ENCODE measurements at regions not wholly inside any gene's neighbourhood (a gene's known extent, or its start where the extent isn't known, plus 50 kb on each side); places are given as distances from the start of the nearest gene placed in this dataset.

DNA sequence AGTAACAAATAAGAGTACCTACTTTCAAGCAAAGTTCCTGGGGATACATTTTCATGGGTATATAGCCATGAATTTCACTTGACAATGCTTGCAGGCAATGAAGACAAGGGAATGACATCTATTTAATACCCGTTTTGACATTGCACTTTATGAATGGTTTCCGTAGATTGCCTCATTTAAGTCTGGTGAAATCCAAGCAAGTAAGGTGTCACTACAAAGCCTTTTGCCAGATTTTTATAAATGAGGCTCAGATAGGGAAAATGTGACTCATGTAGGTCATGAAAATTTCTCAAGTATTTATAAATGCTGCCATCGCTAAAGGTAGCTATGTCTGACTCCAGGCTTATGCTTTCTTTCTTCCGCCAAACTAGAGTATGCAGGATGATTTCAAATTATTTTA is 644.3 kb downstream of the CDH8 start (continued):
- TF ChIP-seq, protein P1, sequence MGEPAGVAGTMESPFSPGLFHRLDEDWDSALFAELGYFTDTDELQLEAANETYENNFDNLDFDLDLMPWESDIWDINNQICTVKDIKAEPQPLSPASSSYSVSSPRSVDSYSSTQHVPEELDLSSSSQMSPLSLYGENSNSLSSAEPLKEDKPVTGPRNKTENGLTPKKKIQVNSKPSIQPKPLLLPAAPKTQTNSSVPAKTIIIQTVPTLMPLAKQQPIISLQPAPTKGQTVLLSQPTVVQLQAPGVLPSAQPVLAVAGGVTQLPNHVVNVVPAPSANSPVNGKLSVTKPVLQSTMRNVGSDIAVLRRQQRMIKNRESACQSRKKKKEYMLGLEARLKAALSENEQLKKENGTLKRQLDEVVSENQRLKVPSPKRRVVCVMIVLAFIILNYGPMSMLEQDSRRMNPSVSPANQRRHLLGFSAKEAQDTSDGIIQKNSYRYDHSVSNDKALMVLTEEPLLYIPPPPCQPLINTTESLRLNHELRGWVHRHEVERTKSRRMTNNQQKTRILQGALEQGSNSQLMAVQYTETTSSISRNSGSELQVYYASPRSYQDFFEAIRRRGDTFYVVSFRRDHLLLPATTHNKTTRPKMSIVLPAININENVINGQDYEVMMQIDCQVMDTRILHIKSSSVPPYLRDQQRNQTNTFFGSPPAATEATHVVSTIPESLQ (CRISPR knock-in tag; conservative IDR thresholded peaks at IDR 0.05): no peak
- TF ChIP-seq, protein P2, sequence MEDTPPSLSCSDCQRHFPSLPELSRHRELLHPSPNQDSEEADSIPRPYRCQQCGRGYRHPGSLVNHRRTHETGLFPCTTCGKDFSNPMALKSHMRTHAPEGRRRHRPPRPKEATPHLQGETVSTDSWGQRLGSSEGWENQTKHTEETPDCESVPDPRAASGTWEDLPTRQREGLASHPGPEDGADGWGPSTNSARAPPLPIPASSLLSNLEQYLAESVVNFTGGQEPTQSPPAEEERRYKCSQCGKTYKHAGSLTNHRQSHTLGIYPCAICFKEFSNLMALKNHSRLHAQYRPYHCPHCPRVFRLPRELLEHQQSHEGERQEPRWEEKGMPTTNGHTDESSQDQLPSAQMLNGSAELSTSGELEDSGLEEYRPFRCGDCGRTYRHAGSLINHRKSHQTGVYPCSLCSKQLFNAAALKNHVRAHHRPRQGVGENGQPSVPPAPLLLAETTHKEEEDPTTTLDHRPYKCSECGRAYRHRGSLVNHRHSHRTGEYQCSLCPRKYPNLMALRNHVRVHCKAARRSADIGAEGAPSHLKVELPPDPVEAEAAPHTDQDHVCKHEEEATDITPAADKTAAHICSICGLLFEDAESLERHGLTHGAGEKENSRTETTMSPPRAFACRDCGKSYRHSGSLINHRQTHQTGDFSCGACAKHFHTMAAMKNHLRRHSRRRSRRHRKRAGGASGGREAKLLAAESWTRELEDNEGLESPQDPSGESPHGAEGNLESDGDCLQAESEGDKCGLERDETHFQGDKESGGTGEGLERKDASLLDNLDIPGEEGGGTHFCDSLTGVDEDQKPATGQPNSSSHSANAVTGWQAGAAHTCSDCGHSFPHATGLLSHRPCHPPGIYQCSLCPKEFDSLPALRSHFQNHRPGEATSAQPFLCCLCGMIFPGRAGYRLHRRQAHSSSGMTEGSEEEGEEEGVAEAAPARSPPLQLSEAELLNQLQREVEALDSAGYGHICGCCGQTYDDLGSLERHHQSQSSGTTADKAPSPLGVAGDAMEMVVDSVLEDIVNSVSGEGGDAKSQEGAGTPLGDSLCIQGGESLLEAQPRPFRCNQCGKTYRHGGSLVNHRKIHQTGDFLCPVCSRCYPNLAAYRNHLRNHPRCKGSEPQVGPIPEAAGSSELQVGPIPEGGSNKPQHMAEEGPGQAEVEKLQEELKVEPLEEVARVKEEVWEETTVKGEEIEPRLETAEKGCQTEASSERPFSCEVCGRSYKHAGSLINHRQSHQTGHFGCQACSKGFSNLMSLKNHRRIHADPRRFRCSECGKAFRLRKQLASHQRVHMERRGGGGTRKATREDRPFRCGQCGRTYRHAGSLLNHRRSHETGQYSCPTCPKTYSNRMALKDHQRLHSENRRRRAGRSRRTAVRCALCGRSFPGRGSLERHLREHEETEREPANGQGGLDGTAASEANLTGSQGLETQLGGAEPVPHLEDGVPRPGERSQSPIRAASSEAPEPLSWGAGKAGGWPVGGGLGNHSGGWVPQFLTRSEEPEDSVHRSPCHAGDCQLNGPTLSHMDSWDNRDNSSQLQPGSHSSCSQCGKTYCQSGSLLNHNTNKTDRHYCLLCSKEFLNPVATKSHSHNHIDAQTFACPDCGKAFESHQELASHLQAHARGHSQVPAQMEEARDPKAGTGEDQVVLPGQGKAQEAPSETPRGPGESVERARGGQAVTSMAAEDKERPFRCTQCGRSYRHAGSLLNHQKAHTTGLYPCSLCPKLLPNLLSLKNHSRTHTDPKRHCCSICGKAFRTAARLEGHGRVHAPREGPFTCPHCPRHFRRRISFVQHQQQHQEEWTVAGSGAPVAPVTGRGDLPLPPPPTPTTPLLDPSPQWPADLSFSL (CRISPR knock-in tag; IDR thresholded peaks at IDR 0.05): no peak
- TF ChIP-seq WIZ (CRISPR knock-in tag; IDR thresholded peaks at IDR 0.05) (no peak), FOXM1 (CRISPR knock-in tag; IDR thresholded peaks at IDR 0.05) (no peak), ZNF564 (CRISPR knock-in tag; IDR thresholded peaks at IDR 0.05) (no peak), CBFB (CRISPR knock-in tag; IDR thresholded peaks at IDR 0.05) (no peak), HNF4G (IDR thresholded peaks at IDR 0.05; ENCODE audit: borderline replicate concordance, low read depth, low read length) (no peak), HNF4G (CRISPR knock-in tag; IDR thresholded peaks at IDR 0.05; ENCODE audit: borderline replicate concordance, low read depth) (no peak)
- TF ChIP-seq, protein P3, sequence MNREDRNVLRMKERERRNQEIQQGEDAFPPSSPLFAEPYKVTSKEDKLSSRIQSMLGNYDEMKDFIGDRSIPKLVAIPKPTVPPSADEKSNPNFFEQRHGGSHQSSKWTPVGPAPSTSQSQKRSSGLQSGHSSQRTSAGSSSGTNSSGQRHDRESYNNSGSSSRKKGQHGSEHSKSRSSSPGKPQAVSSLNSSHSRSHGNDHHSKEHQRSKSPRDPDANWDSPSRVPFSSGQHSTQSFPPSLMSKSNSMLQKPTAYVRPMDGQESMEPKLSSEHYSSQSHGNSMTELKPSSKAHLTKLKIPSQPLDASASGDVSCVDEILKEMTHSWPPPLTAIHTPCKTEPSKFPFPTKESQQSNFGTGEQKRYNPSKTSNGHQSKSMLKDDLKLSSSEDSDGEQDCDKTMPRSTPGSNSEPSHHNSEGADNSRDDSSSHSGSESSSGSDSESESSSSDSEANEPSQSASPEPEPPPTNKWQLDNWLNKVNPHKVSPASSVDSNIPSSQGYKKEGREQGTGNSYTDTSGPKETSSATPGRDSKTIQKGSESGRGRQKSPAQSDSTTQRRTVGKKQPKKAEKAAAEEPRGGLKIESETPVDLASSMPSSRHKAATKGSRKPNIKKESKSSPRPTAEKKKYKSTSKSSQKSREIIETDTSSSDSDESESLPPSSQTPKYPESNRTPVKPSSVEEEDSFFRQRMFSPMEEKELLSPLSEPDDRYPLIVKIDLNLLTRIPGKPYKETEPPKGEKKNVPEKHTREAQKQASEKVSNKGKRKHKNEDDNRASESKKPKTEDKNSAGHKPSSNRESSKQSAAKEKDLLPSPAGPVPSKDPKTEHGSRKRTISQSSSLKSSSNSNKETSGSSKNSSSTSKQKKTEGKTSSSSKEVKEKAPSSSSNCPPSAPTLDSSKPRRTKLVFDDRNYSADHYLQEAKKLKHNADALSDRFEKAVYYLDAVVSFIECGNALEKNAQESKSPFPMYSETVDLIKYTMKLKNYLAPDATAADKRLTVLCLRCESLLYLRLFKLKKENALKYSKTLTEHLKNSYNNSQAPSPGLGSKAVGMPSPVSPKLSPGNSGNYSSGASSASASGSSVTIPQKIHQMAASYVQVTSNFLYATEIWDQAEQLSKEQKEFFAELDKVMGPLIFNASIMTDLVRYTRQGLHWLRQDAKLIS (CRISPR knock-in tag; IDR thresholded peaks at IDR 0.05): no peak

All from HepG2 (cell line).